K562 (cell line): ENCODE measurements at regions not wholly inside any gene's neighbourhood (a gene's known extent, or its start where the extent isn't known, plus 50 kb on each side); places are given as distances from the start of the nearest gene placed in this dataset.
"Not testable (repeated sequence)": the region's sequence is repeated elsewhere in the genome, so short reads cannot be mapped to it uniquely, and the experiment has no call there.

ENCODE experiments used
- ATAC-seq: fragments of 200-7000 bp; cut with Tn5 transposase; 3 replicates; pipeline ENCODE4 v1.9.1; 2020; ENCODE audit warnings: moderate library complexity
- BruUV-seq: library from RNA; stranded (reverse); fragments of 400-500 nt; replicated peaks from 2 replicates; lab custom pipeline; 2021; lab: Mats Ljungman, UMichigan
- CTCF ChIA-PET: fragments of 300-600 bp; formaldehyde crosslinking; extraction: SDS; loops from one replicate; lab custom pipeline; 2021; ENCODE audit warnings: low intra/inter-chr PET ratio; lab: Yijun Ruan, JAX
- POLR2A ChIA-PET: fragments of 300-600, 350-650 bp; sonication (Branson Sonifier 250); formaldehyde crosslinking; extraction: SDS; loops from one replicate; lab custom pipeline; 2021; ENCODE audit warnings: antibody characterized with exemption, inconsistent platforms; lab: Yijun Ruan, JAX
- DNase-seq, 4 experiments: peaks; one replicate each; pipeline versions ENCODE4 v3.0.0 to v3.0.0-alpha.2; 2011 to 2018; ENCODE audit warnings: low spot score in 3 of 4, mixed read lengths in 3 of 4; ENCODE audit errors: extremely low read depth in 1 of 4
- FAIRE-seq: peaks from 2 replicates; lab custom pipeline; 2011; peaks lifted over from hg19 to GRCh38; lab: Jason Lieb, UNC
- H2AFZ ChIP-seq: 2 replicates; pipeline ENCODE4 v1.6.0; 2011; ENCODE audit warnings: low read depth, low read length, control low read depth, inconsistent platforms
- H3K27ac ChIP-seq: fragments of 200-600 bp; 3 replicates; pipeline ENCODE4 v1.8.0; 2011; ENCODE audit warnings: low read depth, mild to moderate bottlenecking, control low read depth, inconsistent platforms, low read length, moderate library complexity, mixed read lengths; ENCODE audit errors: extremely low read depth
- H3K27me3 ChIP-seq, 2 experiments: fragments of 300-600 bp in 1 of 2; 2 replicates in 1 of 2; 3 replicates in 1 of 2; pipeline versions ENCODE4 v1.6.0 to v1.8.0; 2011; ENCODE audit warnings: inconsistent platforms in 2 of 2, low read length in 2 of 2, mild to moderate bottlenecking in 1 of 2, mixed read lengths in 1 of 2, moderate library complexity in 1 of 2; ENCODE audit not compliant: control insufficient read depth in 2 of 2, insufficient read depth in 2 of 2
- H3K36me3 ChIP-seq: fragments of 300-600 bp; 3 replicates; pipeline ENCODE4 v1.8.0; 2011; ENCODE audit warnings: mild to moderate bottlenecking, low read length, inconsistent platforms; ENCODE audit not compliant: control insufficient read depth, insufficient read depth
- H3K4me1 ChIP-seq, 2 experiments: fragments of 200-600 bp in 1 of 2; replicated peaks in 1 of 2; 2 replicates in 1 of 2; 3 replicates in 1 of 2; pipeline versions ENCODE4 v1.5.1 to v1.8.0; 2011; ENCODE audit warnings: inconsistent platforms in 2 of 2, low read length in 2 of 2, mild to moderate bottlenecking in 1 of 2, mixed read lengths in 1 of 2, moderate library complexity in 1 of 2; ENCODE audit not compliant: control insufficient read depth in 2 of 2, insufficient read depth in 2 of 2
- H3K4me2 ChIP-seq: 2 replicates; pipeline ENCODE4 v1.6.1; 2011; ENCODE audit warnings: low read length, control low read depth, inconsistent platforms, mixed read lengths; ENCODE audit not compliant: insufficient read depth
- H3K4me3 ChIP-seq: fragments of 200-600 bp; sonication (generic), shearing (Covaris generic); 2 replicates; pipeline ENCODE4 v1.5.1; 2016; ENCODE audit warnings: control low read depth, inconsistent platforms
- H3K79me2 ChIP-seq: fragments of 200-600 bp; 3 replicates; pipeline ENCODE4 v1.8.0; 2011; ENCODE audit warnings: low read length, inconsistent platforms; ENCODE audit not compliant: control insufficient read depth, insufficient read depth
- H3K9ac ChIP-seq, 2 experiments: 2 replicates each; pipeline versions ENCODE4 v1.6.0 to v1.6.1; 2011; ENCODE audit warnings: low read depth in 2 of 2, low read length in 2 of 2, control low read depth in 1 of 2, inconsistent platforms in 1 of 2, mild to moderate bottlenecking in 1 of 2, mixed read lengths in 1 of 2; ENCODE audit not compliant: insufficient read depth in 1 of 2
- H3K9me1 ChIP-seq: one replicate; pipeline ENCODE4 v1.6.0; 2011; ENCODE audit warnings: inconsistent platforms, mild to moderate bottlenecking, low read length, moderate library complexity; ENCODE audit not compliant: control insufficient read depth, insufficient read depth
- H3K9me3 ChIP-seq: replicated peaks from 2 replicates; pipeline ENCODE4 v1.5.1; 2011; ENCODE audit warnings: low read depth, low read length, inconsistent platforms; ENCODE audit not compliant: control insufficient read depth, insufficient read depth
- H4K20me1 ChIP-seq: replicated peaks from 2 replicates; pipeline ENCODE4 v1.6.1; 2011; ENCODE audit warnings: low read length, inconsistent platforms, mixed read lengths; ENCODE audit not compliant: control insufficient read depth, insufficient read depth
- WGBS: fragments of 100-300 bp; shearing (Covaris generic); methylation state at CpG from one replicate; pipeline ENCODE4 v1.1.6; 2016; ENCODE audit warnings: low coverage, mixed read lengths; ENCODE audit not compliant: insufficient coverage; ENCODE audit errors: missing lambda C conversion rate; 5-methylcytosine and 5-hydroxymethylcytosine counted together
- in situ Hi-C: fragments of 300-500 bp; cut with MboI; formaldehyde crosslinking; loops from 4 replicates; pipeline ENCODE4 v1.15.0; 2018; ENCODE audit warnings: inconsistent platforms, mixed read lengths
- intact Hi-C: fragments of 100-400 bp; cut with micrococcal nuclease; formaldehyde crosslinking; loops from 2 replicates; pipeline ENCODE4 v1.14.2; 2022

GRCh38 chr9:67712956-67713355 is 145.8 kb upstream of the ANKRD20A1 start:
- CTCF ChIA-PET, in situ Hi-C loops, FAIRE-seq: not testable (repeated sequence)

GRCh38 chr9:67717830-67718388 is 140.8 kb upstream of the ANKRD20A1 start:
- H3K9me3 ChIP-seq, in situ Hi-C loops, H4K20me1 ChIP-seq, H3K36me3 ChIP-seq, H3K4me1 ChIP-seq, H2AFZ ChIP-seq, DNase-seq, H3K9me1 ChIP-seq, H3K27me3 ChIP-seq, ATAC-seq, intact Hi-C loops, H3K79me2 ChIP-seq, H3K9ac ChIP-seq, POLR2A ChIA-PET, CTCF ChIA-PET, H3K4me2 ChIP-seq, BruUV-seq, H3K27ac ChIP-seq, FAIRE-seq, H3K4me3 ChIP-seq: not testable (repeated sequence)
- no CpG with 5 or more reads among the region's 28 CpGs for WGBS

More at GRCh38 chr9:67712956-67713355, 145.8 kb upstream of the ANKRD20A1 start:
- DNase-seq, BruUV-seq, H3K4me1 ChIP-seq, H3K27ac ChIP-seq, H3K4me3 ChIP-seq, H3K9me3 ChIP-seq, H3K79me2 ChIP-seq, H4K20me1 ChIP-seq, H2AFZ ChIP-seq, H3K36me3 ChIP-seq, POLR2A ChIA-PET, H3K9me1 ChIP-seq, intact Hi-C loops, H3K9ac ChIP-seq, ATAC-seq, H3K4me2 ChIP-seq, H3K27me3 ChIP-seq: not testable (repeated sequence)
- 17% methylated on average over 2 of the region's 9 CpGs for WGBS

GRCh38 chr9:67720491-67720890 is 138.2 kb upstream of the ANKRD20A1 start:
- H3K27ac ChIP-seq, POLR2A ChIA-PET, H4K20me1 ChIP-seq, CTCF ChIA-PET, H3K4me1 ChIP-seq, H3K4me2 ChIP-seq, H3K36me3 ChIP-seq, BruUV-seq, ATAC-seq, H3K79me2 ChIP-seq, in situ Hi-C loops, H3K9ac ChIP-seq, DNase-seq, H3K27me3 ChIP-seq, H3K9me3 ChIP-seq, FAIRE-seq, H3K9me1 ChIP-seq, H2AFZ ChIP-seq, intact Hi-C loops, H3K4me3 ChIP-seq: not testable (repeated sequence)
- 93% methylated on average over 2 of the region's 16 CpGs for WGBS

- H3K79me2 ChIP-seq, H3K4me3 ChIP-seq, POLR2A ChIA-PET, H3K4me1 ChIP-seq, H3K9me3 ChIP-seq, intact Hi-C loops, FAIRE-seq, H3K9me1 ChIP-seq, DNase-seq, H3K36me3 ChIP-seq, BruUV-seq, H3K9ac ChIP-seq, H2AFZ ChIP-seq, H3K27ac ChIP-seq, H3K27me3 ChIP-seq, H3K4me2 ChIP-seq, CTCF ChIA-PET, in situ Hi-C loops, H4K20me1 ChIP-seq: not testable (repeated sequence)
- ATAC-seq: peak; percentile 78
- WGBS: no CpG with 5 or more reads among the region's 41 CpGs
Measured at GRCh38 chr9:67722460-67723090, 136.2 kb upstream of the ANKRD20A1 start.
